K562 (cell line): ENCODE measurements at regions not wholly inside any gene's neighbourhood (a gene's known extent, or its start where the extent isn't known, plus 50 kb on each side); places are given as distances from the start of the nearest gene placed in this dataset.

ENCODE experiments used
- BRF1 ChIP-seq: IDR thresholded peaks from 3 replicates; pipeline ENCODE4 v1.6.1; 2011; ENCODE audit warnings: borderline replicate concordance, mild to moderate bottlenecking; ENCODE audit not compliant: insufficient read length; ENCODE audit errors: extremely low read depth
- EWSR1 ChIP-seq: fragments of 450-650 bp; IDR thresholded peaks from 2 replicates; pipeline ENCODE4 v1.6.1; 2018; ENCODE audit warnings: borderline replicate concordance, mild to moderate bottlenecking, low read depth, moderate library complexity; ENCODE audit not compliant: partially characterized antibody
- HDAC8 ChIP-seq: fragments of 450-650 bp; IDR thresholded peaks from 2 replicates; pipeline ENCODE4 v1.6.1; 2016; ENCODE audit warnings: mild to moderate bottlenecking, missing genetic modification characterization, moderate library complexity, missing compliant biosample characterization
- MAFK ChIP-seq: IDR thresholded peaks from 2 replicates; pipeline ENCODE4 v1.6.1; 2011; ENCODE audit warnings: low read length, improper control_type of control experiment
- TEAD1 ChIP-seq, 2 experiments: fragments of 450-650 bp in 1 of 2; sonication (generic) in 1 of 2; formaldehyde crosslinking; IDR thresholded peaks; 2 replicates each; pipeline versions ENCODE4 v1.4.0 to v1.8.0; 2020 to 2022; ENCODE audit warnings: mild to moderate bottlenecking in 2 of 2, missing genetic modification reagents in 1 of 2
- ZNF121 ChIP-seq: sonication (generic); formaldehyde crosslinking; conservative IDR thresholded peaks from 2 replicates; pipeline ENCODE4 v1.8.0; 2022; ENCODE audit warnings: missing genetic modification reagents
- ZNF124 ChIP-seq: sonication (generic); formaldehyde crosslinking; IDR thresholded peaks from 2 replicates; pipeline ENCODE4 v1.8.1; 2022; ENCODE audit warnings: missing genetic modification reagents
- ZNF316 ChIP-seq: fragments of 450-650 bp; IDR thresholded peaks from 2 replicates; pipeline ENCODE4 v1.6.1; 2016
- TF ChIP-seq, protein P1 (sequence below): IDR thresholded peaks from 3 replicates; pipeline ENCODE4 v1.6.1; 2011; ENCODE audit warnings: borderline replicate concordance, mild to moderate bottlenecking, moderate library complexity; ENCODE audit not compliant: insufficient read length; ENCODE audit errors: extremely low read depth
- TF ChIP-seq, protein P2 (sequence below): fragments of 450-650 bp; IDR thresholded peaks from 2 replicates; pipeline ENCODE4 v1.6.1; 2016; ENCODE audit warnings: mild to moderate bottlenecking, moderate library complexity

DNA sequence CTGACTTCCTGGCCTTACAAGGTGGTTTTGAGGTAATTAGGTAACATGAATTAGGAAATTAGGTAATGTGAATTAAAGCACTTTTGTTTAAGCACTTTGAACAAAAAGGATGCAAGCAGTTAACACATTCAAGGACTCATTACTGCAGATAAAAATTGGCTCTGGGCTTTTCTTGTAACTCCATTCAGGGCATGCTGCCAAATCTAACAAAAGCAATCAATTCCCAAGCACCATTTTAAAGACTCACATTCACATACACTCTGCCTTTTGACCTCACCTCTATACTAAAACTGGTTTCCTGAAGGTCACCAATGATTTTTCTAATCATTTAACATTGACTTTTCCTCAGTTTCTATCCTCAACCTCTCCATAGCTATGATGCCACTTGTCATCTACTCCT lies 251.2 kb upstream of the RHOBTB1 start (continued):
- TF ChIP-seq, protein P1, sequence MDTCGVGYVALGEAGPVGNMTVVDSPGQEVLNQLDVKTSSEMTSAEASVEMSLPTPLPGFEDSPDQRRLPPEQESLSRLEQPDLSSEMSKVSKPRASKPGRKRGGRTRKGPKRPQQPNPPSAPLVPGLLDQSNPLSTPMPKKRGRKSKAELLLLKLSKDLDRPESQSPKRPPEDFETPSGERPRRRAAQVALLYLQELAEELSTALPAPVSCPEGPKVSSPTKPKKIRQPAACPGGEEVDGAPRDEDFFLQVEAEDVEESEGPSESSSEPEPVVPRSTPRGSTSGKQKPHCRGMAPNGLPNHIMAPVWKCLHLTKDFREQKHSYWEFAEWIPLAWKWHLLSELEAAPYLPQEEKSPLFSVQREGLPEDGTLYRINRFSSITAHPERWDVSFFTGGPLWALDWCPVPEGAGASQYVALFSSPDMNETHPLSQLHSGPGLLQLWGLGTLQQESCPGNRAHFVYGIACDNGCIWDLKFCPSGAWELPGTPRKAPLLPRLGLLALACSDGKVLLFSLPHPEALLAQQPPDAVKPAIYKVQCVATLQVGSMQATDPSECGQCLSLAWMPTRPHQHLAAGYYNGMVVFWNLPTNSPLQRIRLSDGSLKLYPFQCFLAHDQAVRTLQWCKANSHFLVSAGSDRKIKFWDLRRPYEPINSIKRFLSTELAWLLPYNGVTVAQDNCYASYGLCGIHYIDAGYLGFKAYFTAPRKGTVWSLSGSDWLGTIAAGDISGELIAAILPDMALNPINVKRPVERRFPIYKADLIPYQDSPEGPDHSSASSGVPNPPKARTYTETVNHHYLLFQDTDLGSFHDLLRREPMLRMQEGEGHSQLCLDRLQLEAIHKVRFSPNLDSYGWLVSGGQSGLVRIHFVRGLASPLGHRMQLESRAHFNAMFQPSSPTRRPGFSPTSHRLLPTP: no peak
- TF ChIP-seq TEAD1 (CRISPR knock-in tag; IDR thresholded peaks at IDR 0.05) (no peak), ZNF121 (no peak), BRF1 (no peak), MAFK (no peak), HDAC8 (tag) (no peak), ZNF316 (no peak), ZNF124 (no peak), EWSR1 (no peak)
- TF ChIP-seq, protein P2, sequence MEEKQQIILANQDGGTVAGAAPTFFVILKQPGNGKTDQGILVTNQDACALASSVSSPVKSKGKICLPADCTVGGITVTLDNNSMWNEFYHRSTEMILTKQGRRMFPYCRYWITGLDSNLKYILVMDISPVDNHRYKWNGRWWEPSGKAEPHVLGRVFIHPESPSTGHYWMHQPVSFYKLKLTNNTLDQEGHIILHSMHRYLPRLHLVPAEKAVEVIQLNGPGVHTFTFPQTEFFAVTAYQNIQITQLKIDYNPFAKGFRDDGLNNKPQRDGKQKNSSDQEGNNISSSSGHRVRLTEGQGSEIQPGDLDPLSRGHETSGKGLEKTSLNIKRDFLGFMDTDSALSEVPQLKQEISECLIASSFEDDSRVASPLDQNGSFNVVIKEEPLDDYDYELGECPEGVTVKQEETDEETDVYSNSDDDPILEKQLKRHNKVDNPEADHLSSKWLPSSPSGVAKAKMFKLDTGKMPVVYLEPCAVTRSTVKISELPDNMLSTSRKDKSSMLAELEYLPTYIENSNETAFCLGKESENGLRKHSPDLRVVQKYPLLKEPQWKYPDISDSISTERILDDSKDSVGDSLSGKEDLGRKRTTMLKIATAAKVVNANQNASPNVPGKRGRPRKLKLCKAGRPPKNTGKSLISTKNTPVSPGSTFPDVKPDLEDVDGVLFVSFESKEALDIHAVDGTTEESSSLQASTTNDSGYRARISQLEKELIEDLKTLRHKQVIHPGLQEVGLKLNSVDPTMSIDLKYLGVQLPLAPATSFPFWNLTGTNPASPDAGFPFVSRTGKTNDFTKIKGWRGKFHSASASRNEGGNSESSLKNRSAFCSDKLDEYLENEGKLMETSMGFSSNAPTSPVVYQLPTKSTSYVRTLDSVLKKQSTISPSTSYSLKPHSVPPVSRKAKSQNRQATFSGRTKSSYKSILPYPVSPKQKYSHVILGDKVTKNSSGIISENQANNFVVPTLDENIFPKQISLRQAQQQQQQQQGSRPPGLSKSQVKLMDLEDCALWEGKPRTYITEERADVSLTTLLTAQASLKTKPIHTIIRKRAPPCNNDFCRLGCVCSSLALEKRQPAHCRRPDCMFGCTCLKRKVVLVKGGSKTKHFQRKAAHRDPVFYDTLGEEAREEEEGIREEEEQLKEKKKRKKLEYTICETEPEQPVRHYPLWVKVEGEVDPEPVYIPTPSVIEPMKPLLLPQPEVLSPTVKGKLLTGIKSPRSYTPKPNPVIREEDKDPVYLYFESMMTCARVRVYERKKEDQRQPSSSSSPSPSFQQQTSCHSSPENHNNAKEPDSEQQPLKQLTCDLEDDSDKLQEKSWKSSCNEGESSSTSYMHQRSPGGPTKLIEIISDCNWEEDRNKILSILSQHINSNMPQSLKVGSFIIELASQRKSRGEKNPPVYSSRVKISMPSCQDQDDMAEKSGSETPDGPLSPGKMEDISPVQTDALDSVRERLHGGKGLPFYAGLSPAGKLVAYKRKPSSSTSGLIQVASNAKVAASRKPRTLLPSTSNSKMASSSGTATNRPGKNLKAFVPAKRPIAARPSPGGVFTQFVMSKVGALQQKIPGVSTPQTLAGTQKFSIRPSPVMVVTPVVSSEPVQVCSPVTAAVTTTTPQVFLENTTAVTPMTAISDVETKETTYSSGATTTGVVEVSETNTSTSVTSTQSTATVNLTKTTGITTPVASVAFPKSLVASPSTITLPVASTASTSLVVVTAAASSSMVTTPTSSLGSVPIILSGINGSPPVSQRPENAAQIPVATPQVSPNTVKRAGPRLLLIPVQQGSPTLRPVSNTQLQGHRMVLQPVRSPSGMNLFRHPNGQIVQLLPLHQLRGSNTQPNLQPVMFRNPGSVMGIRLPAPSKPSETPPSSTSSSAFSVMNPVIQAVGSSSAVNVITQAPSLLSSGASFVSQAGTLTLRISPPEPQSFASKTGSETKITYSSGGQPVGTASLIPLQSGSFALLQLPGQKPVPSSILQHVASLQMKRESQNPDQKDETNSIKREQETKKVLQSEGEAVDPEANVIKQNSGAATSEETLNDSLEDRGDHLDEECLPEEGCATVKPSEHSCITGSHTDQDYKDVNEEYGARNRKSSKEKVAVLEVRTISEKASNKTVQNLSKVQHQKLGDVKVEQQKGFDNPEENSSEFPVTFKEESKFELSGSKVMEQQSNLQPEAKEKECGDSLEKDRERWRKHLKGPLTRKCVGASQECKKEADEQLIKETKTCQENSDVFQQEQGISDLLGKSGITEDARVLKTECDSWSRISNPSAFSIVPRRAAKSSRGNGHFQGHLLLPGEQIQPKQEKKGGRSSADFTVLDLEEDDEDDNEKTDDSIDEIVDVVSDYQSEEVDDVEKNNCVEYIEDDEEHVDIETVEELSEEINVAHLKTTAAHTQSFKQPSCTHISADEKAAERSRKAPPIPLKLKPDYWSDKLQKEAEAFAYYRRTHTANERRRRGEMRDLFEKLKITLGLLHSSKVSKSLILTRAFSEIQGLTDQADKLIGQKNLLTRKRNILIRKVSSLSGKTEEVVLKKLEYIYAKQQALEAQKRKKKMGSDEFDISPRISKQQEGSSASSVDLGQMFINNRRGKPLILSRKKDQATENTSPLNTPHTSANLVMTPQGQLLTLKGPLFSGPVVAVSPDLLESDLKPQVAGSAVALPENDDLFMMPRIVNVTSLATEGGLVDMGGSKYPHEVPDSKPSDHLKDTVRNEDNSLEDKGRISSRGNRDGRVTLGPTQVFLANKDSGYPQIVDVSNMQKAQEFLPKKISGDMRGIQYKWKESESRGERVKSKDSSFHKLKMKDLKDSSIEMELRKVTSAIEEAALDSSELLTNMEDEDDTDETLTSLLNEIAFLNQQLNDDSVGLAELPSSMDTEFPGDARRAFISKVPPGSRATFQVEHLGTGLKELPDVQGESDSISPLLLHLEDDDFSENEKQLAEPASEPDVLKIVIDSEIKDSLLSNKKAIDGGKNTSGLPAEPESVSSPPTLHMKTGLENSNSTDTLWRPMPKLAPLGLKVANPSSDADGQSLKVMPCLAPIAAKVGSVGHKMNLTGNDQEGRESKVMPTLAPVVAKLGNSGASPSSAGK: no peak
